ENCODE measurements at regions not wholly inside any gene's neighbourhood (a gene's known extent, or its start where the extent isn't known, plus 50 kb on each side); places are given as distances from the start of the nearest gene placed in this dataset.
"Not testable (repeated sequence)": the region's sequence is repeated elsewhere in the genome, so short reads cannot be mapped to it uniquely, and the experiment has no call there.

- no peak for DNase-seq
Observed at GRCh38 chr1:82388679-82389078, 587.9 kb downstream of the ADGRL2 start.

GRCh38 chr1:82387012-82387366, 586.3 kb downstream of the ADGRL2 start:
- DNase-seq, result no peak

GRCh38 chr1:82386365-82387011, 585.8 kb downstream of the ADGRL2 start:
- DNase-seq, result no peak

GRCh38 chr1:82384776-82385175, 584.0 kb downstream of the ADGRL2 start:
- DNase-seq, result no peak

GRCh38 chr1:82377201-82377884, 576.6 kb downstream of the ADGRL2 start:
- DNase-seq, result no peak

GRCh38 chr1:82373710-82374109, 573.0 kb downstream of the ADGRL2 start:
- DNase-seq, result no peak

- DNase-seq, result no peak
Observed at GRCh38 chr1:82371844-82372498, 571.2 kb downstream of the ADGRL2 start.

- DNase-seq, result no peak
Observed at GRCh38 chr1:82367456-82367855, 566.7 kb downstream of the ADGRL2 start.

GRCh38 chr1:82366689-82367088, 566.0 kb downstream of the ADGRL2 start:
- DNase-seq, result no peak

GRCh38 chr1:82359541-82359940, 558.8 kb downstream of the ADGRL2 start:
- DNase-seq, result not testable (repeated sequence)

- DNase-seq, result not testable (repeated sequence)
Observed at GRCh38 chr1:82358706-82359105, 558.0 kb downstream of the ADGRL2 start.

- DNase-seq, result not testable (repeated sequence)
Observed at GRCh38 chr1:82354546-82354945, 553.8 kb downstream of the ADGRL2 start.

- DNase-seq, result no peak
Observed at GRCh38 chr1:82348487-82348886, 547.8 kb downstream of the ADGRL2 start.

- no peak for DNase-seq
Observed at GRCh38 chr1:82346141-82346540, 545.4 kb downstream of the ADGRL2 start.

GRCh38 chr1:82343381-82343780, 542.6 kb downstream of the ADGRL2 start:
- no peak for DNase-seq

- DNase-seq, result no peak
Observed at GRCh38 chr1:82337635-82338034, 536.9 kb downstream of the ADGRL2 start.

GRCh38 chr1:82330330-82330729, 529.6 kb downstream of the ADGRL2 start:
- DNase-seq, result no peak

GRCh38 chr1:82329226-82329625, 528.5 kb downstream of the ADGRL2 start:
- no peak for DNase-seq

- DNase-seq, result no peak
Observed at GRCh38 chr1:82323144-82323841, 522.6 kb downstream of the ADGRL2 start.

GRCh38 chr1:82321794-82322193, 521.1 kb downstream of the ADGRL2 start:
- DNase-seq, result no peak

- no peak for DNase-seq
Observed at GRCh38 chr1:82319546-82319945, 518.8 kb downstream of the ADGRL2 start.

- no peak for DNase-seq
Observed at GRCh38 chr1:82318921-82319320, 518.2 kb downstream of the ADGRL2 start.

GRCh38 chr1:82318265-82318664, 517.5 kb downstream of the ADGRL2 start:
- DNase-seq, result no peak

- DNase-seq, result no peak
Observed at GRCh38 chr1:82317671-82318070, 516.9 kb downstream of the ADGRL2 start.

Measured in NK-92 treated with Interleukin-12 subunit alpha and Interleukin-12 subunit beta, amount 100 ng/mL, for 24 hours (cell line).